Uterus (tissue), 3 donors: ENCODE measurements at regions not wholly inside any gene's neighbourhood (a gene's known extent, or its start where the extent isn't known, plus 50 kb on each side); places are given as distances from the start of the nearest gene placed in this dataset.

Source experiments
- DNase-seq, 2 donors: peaks; one replicate each; pipeline ENCODE4 v3.0.0-alpha.2; 2019 to 2020
- H3K27ac ChIP-seq, 2 donors: fragments of 200-600 bp; sonication (generic); 1 replicate in 1 of 2; 2 replicates in 1 of 2; pipeline ENCODE4 v1.5.1; 2016 to 2018
- H3K27me3 ChIP-seq, 2 donors: fragments of 200-600 bp; sonication (generic); one replicate each; pipeline ENCODE4 v1.5.1; 2018 to 2019; ENCODE audit warnings: control low read depth in 1 of 2
- H3K36me3 ChIP-seq, 2 donors: fragments of 200-600 bp; sonication (generic); one replicate each; pipeline ENCODE4 v1.5.1; 2019; ENCODE audit warnings: control low read depth in 1 of 2
- H3K4me1 ChIP-seq, 2 donors: fragments of 200-600 bp; sonication (generic); one replicate each; pipeline ENCODE4 v1.5.1; 2018 to 2019; ENCODE audit warnings: control low read depth in 1 of 2
- H3K4me3 ChIP-seq, 2 donors: fragments of 200-600 bp; sonication (generic); 1 replicate in 1 of 2; 2 replicates in 1 of 2; pipeline ENCODE4 v1.5.1; 2018 to 2019; ENCODE audit warnings: mild to moderate bottlenecking in 1 of 2
- H3K9me3 ChIP-seq, 2 donors: fragments of 200-600 bp; sonication (generic); one replicate each; pipeline ENCODE4 v1.5.1; 2019; ENCODE audit warnings: control low read depth in 1 of 2
- CTCF ChIP-seq, 4 experiments: fragments of 200-600 bp in 2 of 4; fragments of 450-650 bp in 2 of 4; sonication (generic) in 2 of 4; IDR thresholded peaks; one replicate each; pipeline ENCODE4 v1.5.1; 2016 to 2019; ENCODE audit warnings: antibody characterized with exemption in 4 of 4, mild to moderate bottlenecking in 2 of 4, moderate library complexity in 1 of 4
- POLR2A ChIP-seq, 2 donors: fragments of 450-650 bp; IDR thresholded peaks; one replicate each; pipeline ENCODE4 v1.6.1; 2016; ENCODE audit warnings: antibody characterized with exemption in 2 of 2, mild to moderate bottlenecking in 1 of 2, moderate library complexity in 1 of 2
- intact Hi-C: fragments of 100-400 bp; cut with DNase I; formaldehyde crosslinking; loops from one replicate; pipeline ENCODE4 v1.15.1; 2023; ENCODE audit warnings: low total_unique reads
- donor health status: DM: yes; HTN: yes; CAD: no.

- Histone ChIP-seq H3K27me3 (no peaks in the 10 kb centered on the region), H3K36me3 (no peaks in the 10 kb centered on the region), H3K4me1 (no peaks in the 10 kb centered on the region), H3K9me3 (no peaks in the 10 kb centered on the region), H3K4me3 (no peak overlapping the region), H3K27ac (no peak overlapping the region)
- no peak for DNase-seq
- TF ChIP-seq CTCF (IDR thresholded peaks at IDR 0.05) (no peak), POLR2A (IDR thresholded peaks at IDR 0.05) (no peak)
- intact Hi-C loops, result no loop called here
These were observed 587.5 kb upstream of the ADGRL2 start for GRCh38 chr1:81213279-81213678.

GRCh38 chr1:81209461-81209860, 591.3 kb upstream of the ADGRL2 start:
- H3K27ac ChIP-seq, result no peak overlapping the region
- H3K4me3 ChIP-seq, result no peak overlapping the region
- no peaks in the 10 kb centered on the region for H3K9me3 ChIP-seq
- H3K4me1 ChIP-seq, result no peaks in the 10 kb centered on the region
- intact Hi-C loops, result no loop called here
- no peak for TF ChIP-seq CTCF (IDR thresholded peaks at IDR 0.05)
- no peaks in the 10 kb centered on the region for H3K36me3 ChIP-seq
- no peaks in the 10 kb centered on the region for H3K27me3 ChIP-seq
- DNase-seq, result no peak

GRCh38 chr1:81208441-81208840, 592.3 kb upstream of the ADGRL2 start:
- intact Hi-C loops, result no loop called here
- no peaks in the 10 kb centered on the region for H3K36me3 ChIP-seq
- TF ChIP-seq CTCF (IDR thresholded peaks at IDR 0.05) (no peak), POLR2A (IDR thresholded peaks at IDR 0.05) (no peak)
- no peak overlapping the region for H3K4me3 ChIP-seq
- H3K27ac ChIP-seq, result no peak overlapping the region
- H3K4me1 ChIP-seq, result no peaks in the 10 kb centered on the region
- DNase-seq, result no peak
- H3K27me3 ChIP-seq, result no peaks in the 10 kb centered on the region
- no peaks in the 10 kb centered on the region for H3K9me3 ChIP-seq

- no peaks in the 10 kb centered on the region for H3K9me3 ChIP-seq
- intact Hi-C loops, result no loop called here
These were observed 594.8 kb upstream of the ADGRL2 start for GRCh38 chr1:81205956-81206355.

GRCh38 chr1:81201779-81202178, 599.0 kb upstream of the ADGRL2 start:
- Histone ChIP-seq H3K9me3 (no peaks in the 10 kb centered on the region), H3K4me3 (no peak overlapping the region), H3K36me3 (no peaks in the 10 kb centered on the region), H3K27ac (no peak overlapping the region), H3K27me3 (no peaks in the 10 kb centered on the region), H3K4me1 (no peaks in the 10 kb centered on the region)
- DNase-seq, result no peak
- intact Hi-C loops, result no loop called here
- no peak for TF ChIP-seq POLR2A (IDR thresholded peaks at IDR 0.05)
- no peak for TF ChIP-seq CTCF (IDR thresholded peaks at IDR 0.05)

More at GRCh38 chr1:81205956-81206355, 594.8 kb upstream of the ADGRL2 start:
- no peak for DNase-seq
- H3K36me3 ChIP-seq, result no peaks in the 10 kb centered on the region
- no peaks in the 10 kb centered on the region for H3K4me1 ChIP-seq
- no peaks in the 10 kb centered on the region for H3K27me3 ChIP-seq
- no peak overlapping the region for H3K27ac ChIP-seq
- TF ChIP-seq CTCF (IDR thresholded peaks at IDR 0.05) (no peak), POLR2A (IDR thresholded peaks at IDR 0.05) (no peak)
- H3K4me3 ChIP-seq, result no peak overlapping the region
